ENCODE measurements at regions not wholly inside any gene's neighbourhood (a gene's known extent, or its start where the extent isn't known, plus 50 kb on each side); places are given as distances from the start of the nearest gene placed in this dataset.

- intact Hi-C loops (cut with DNase I): no loop called here
- Histone ChIP-seq H3K9me3 (peaks cover 0 to 37% (median 13%) of the 10 kb centered on the region in 12 donors), H3K27ac (no peak overlapping the region), H3K27me3 (no peaks in the 10 kb centered on the region), H3K4me1 (no peaks in the 10 kb centered on the region), H3K4me3 (no peak overlapping the region), H3K36me3 (no peaks in the 10 kb centered on the region)
- TF ChIP-seq, protein P1, sequence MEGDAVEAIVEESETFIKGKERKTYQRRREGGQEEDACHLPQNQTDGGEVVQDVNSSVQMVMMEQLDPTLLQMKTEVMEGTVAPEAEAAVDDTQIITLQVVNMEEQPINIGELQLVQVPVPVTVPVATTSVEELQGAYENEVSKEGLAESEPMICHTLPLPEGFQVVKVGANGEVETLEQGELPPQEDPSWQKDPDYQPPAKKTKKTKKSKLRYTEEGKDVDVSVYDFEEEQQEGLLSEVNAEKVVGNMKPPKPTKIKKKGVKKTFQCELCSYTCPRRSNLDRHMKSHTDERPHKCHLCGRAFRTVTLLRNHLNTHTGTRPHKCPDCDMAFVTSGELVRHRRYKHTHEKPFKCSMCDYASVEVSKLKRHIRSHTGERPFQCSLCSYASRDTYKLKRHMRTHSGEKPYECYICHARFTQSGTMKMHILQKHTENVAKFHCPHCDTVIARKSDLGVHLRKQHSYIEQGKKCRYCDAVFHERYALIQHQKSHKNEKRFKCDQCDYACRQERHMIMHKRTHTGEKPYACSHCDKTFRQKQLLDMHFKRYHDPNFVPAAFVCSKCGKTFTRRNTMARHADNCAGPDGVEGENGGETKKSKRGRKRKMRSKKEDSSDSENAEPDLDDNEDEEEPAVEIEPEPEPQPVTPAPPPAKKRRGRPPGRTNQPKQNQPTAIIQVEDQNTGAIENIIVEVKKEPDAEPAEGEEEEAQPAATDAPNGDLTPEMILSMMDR (IDR thresholded peaks at IDR 0.05): no peak
- no peak for TF ChIP-seq POLR2A (IDR thresholded peaks at IDR 0.05)
- WGBS, 4 donors: 15 to 34% (median 28%) methylated on average over 2 of the region's 2 CpGs
- ATAC-seq: no peak
- DNase-seq: no peak
Measured at GRCh38 chr9:118643118-118643517, 726.1 kb downstream of the BRINP1 start.

DNA sequence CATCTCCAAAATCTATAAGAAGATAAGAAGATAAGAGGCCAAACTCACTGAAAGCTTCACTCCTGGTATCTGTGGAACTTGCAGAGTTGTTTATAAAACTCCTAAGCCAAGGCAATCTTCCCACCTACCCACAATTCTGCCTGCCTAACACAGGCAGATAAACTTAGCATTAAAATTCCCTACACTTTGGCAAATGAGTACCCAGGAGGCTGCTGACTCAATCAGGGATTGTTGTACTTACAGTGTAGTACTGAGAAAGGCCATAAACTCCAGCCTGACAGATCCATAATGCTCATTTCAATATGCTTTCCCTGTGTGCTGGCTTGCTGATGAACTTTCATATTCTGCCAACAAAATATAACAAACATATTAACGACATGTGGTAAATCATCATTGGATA, 725.2 kb downstream of the BRINP1 start:
- H3K4me3 ChIP-seq: no peak overlapping the region
- WGBS, 4 donors: 87 to 92% (median 88%) methylated on average over 1 of the region's 1 CpG
- TF ChIP-seq, protein P1 (IDR thresholded peaks at IDR 0.05): no peak
- no peak for TF ChIP-seq POLR2A (IDR thresholded peaks at IDR 0.05)
- H3K36me3 ChIP-seq: no peaks in the 10 kb centered on the region
- H3K4me1 ChIP-seq: no peaks in the 10 kb centered on the region
- no peaks in the 10 kb centered on the region for H3K27me3 ChIP-seq
- intact Hi-C loops (cut with DNase I): no loop called here
- ATAC-seq (no peak), DNase-seq (no peak)
- H3K27ac ChIP-seq: no peak overlapping the region
- peaks cover 0 to 27% (median 9%) of the 10 kb centered on the region in 12 donors for H3K9me3 ChIP-seq

GRCh38 chr9:118647331-118647730, 721.9 kb downstream of the BRINP1 start:
- H3K4me3 ChIP-seq: no peak overlapping the region
- ATAC-seq: no peak
- H3K36me3 ChIP-seq: no peaks in the 10 kb centered on the region
- WGBS, 4 donors: 10 to 90% (median 57%) methylated on average over 1 of the region's 1 CpG
- H3K4me1 ChIP-seq: no peaks in the 10 kb centered on the region
- H3K27me3 ChIP-seq: no peaks in the 10 kb centered on the region
- no peak for DNase-seq
- no peak overlapping the region for H3K27ac ChIP-seq
- TF ChIP-seq, protein P1 (IDR thresholded peaks at IDR 0.05): no peak
- TF ChIP-seq POLR2A (IDR thresholded peaks at IDR 0.05): no peak
- intact Hi-C loops (cut with DNase I): no loop called here
- H3K9me3 ChIP-seq: peaks cover 0 to 16% (median 7%) of the 10 kb centered on the region in 12 donors

GRCh38 chr9:118650417-118650816, 718.8 kb downstream of the BRINP1 start:
- TF ChIP-seq POLR2A (IDR thresholded peaks at IDR 0.05): no peak
- TF ChIP-seq, protein P1 (IDR thresholded peaks at IDR 0.05): no peak
- Histone ChIP-seq H3K9me3 (peaks cover 0 to 16% (median 7%) of the 10 kb centered on the region in 12 donors), H3K27me3 (no peaks in the 10 kb centered on the region), H3K27ac (no peak overlapping the region), H3K4me1 (no peaks in the 10 kb centered on the region), H3K4me3 (no peak overlapping the region), H3K36me3 (no peaks in the 10 kb centered on the region)
- ATAC-seq (no peak), DNase-seq (no peak)
- intact Hi-C loops (cut with DNase I): no loop called here
